Dendritic cell treated with granulocyte-macrophage colony-stimulating factor and Interleukin-4, amounts not matched to agents 40 ng/mL and 50 ng/mL, for 4 days (primary cell): ENCODE measurements at regions not wholly inside any gene's neighbourhood (a gene's known extent, or its start where the extent isn't known, plus 50 kb on each side); places are given as distances from the start of the nearest gene placed in this dataset.
"Not testable (repeated sequence)": the region's sequence is repeated elsewhere in the genome, so short reads cannot be mapped to it uniquely, and the experiment has no call there.

Source experiments
- H3K27ac Mint-ChIP-seq: one replicate; pipeline ENCODE4 v1.8.0; 2022; ENCODE audit warnings: mild to moderate bottlenecking, mixed read lengths
- H3K27me3 Mint-ChIP-seq: one replicate; pipeline ENCODE4 v1.8.0; 2022; ENCODE audit warnings: mild to moderate bottlenecking, mixed read lengths
- H3K36me3 Mint-ChIP-seq: one replicate; pipeline ENCODE4 v1.8.0; 2022; ENCODE audit warnings: low read depth, mixed read lengths
- H3K4me1 Mint-ChIP-seq: one replicate; pipeline ENCODE4 v1.8.0; 2022; ENCODE audit warnings: low read depth, mixed read lengths
- H3K4me3 Mint-ChIP-seq: one replicate; pipeline ENCODE4 v1.8.0; 2022; ENCODE audit warnings: mild to moderate bottlenecking, moderate library complexity, mixed read lengths
- H3K9me3 Mint-ChIP-seq: one replicate; pipeline ENCODE4 v1.8.0; 2022; ENCODE audit warnings: mixed read lengths
- intact Hi-C: fragments of 100-400 bp; cut with micrococcal nuclease; formaldehyde crosslinking; loops from one replicate; pipeline ENCODE4 v1.15.0; 2022

- Mint-ChIP-seq H3K27me3 (no peaks in the 10 kb centered on the region), H3K4me3 (no peak overlapping the region), H3K9me3 (peaks cover 67% of the 10 kb centered on the region), H3K27ac (no peak overlapping the region), H3K36me3 (no peaks in the 10 kb centered on the region), H3K4me1 (no peaks in the 10 kb centered on the region)
- intact Hi-C loops, result no loop called here
Observed at GRCh38 chr7:68691261-68692216, 906.7 kb upstream of the AUTS2 start.

DNA sequence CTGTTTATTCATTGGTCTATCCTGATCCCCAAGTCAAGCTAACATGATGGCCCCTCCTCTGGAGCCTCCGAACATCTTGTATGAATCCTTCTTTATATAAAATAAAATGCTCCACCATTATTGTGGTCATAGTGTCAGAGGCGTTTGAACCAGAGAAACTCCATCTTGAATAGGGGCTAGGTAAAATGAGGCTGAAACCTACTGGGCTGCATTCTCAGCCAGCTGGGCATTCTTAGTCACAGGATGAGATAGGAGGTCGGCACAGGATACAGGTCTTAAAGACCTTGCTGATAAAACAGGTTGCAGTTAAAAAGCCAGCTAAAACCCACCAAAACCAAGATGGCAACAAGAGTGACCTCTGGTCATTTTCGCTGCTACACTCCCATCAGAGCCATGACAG is 905.8 kb upstream of the AUTS2 start:
- Mint-ChIP-seq H3K9me3 (peaks cover 68% of the 10 kb centered on the region), H3K4me3 (no peak overlapping the region), H3K27me3 (no peaks in the 10 kb centered on the region), H3K4me1 (no peaks in the 10 kb centered on the region), H3K36me3 (no peaks in the 10 kb centered on the region), H3K27ac (no peak overlapping the region)
- intact Hi-C loops, result no loop called here

- intact Hi-C loops, result no loop called here
- no peaks in the 10 kb centered on the region for H3K4me1 Mint-ChIP-seq
- no peak overlapping the region for H3K4me3 Mint-ChIP-seq
- H3K27me3 Mint-ChIP-seq, result no peaks in the 10 kb centered on the region
- no peaks in the 10 kb centered on the region for H3K36me3 Mint-ChIP-seq
- H3K9me3 Mint-ChIP-seq, result peaks cover 57% of the 10 kb centered on the region
- no peak overlapping the region for H3K27ac Mint-ChIP-seq
Observed at GRCh38 chr7:68694656-68695055, 903.6 kb upstream of the AUTS2 start.

GRCh38 chr7:68697796-68698280 is 900.4 kb upstream of the AUTS2 start:
- Mint-ChIP-seq H3K27ac (no peak overlapping the region), H3K27me3 (no peaks in the 10 kb centered on the region), H3K4me3 (no peak overlapping the region), H3K4me1 (no peaks in the 10 kb centered on the region), H3K36me3 (no peaks in the 10 kb centered on the region), H3K9me3 (peaks cover 43% of the 10 kb centered on the region)
- intact Hi-C loops, result no loop called here

DNA sequence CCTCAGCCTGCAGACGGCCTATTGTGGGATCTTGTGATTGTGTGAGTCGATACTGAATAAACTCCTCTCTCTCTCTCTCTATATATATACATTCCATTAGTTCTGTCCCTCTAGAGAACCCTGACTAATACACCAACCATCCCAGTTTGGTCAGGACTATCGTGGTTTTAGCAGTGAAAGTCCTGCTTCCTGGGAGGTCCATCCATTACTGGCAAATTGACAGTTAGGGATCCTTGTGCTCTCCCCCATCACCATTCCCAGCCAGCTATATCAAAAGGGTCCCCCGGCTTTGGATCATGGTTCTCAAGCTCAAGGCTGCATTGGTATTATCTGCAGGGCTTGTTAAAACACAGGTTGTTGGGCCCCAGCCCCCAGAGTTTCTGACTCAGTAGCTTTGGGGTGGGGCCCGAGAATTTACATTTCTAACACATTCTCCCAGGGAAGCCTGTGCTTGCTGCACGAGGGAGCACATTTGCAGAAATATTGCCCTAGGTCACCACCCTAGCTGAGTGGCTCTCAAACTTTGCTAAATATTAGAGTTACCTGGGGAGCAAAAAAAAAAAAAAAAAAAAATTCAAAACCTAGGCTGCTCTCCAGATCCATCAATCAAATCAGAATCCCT is 899.1 kb upstream of the AUTS2 start:
- Mint-ChIP-seq H3K4me3 (no peak overlapping the region), H3K9me3 (peaks cover 55% of the 10 kb centered on the region), H3K27me3 (no peaks in the 10 kb centered on the region), H3K36me3 (no peaks in the 10 kb centered on the region), H3K4me1 (no peaks in the 10 kb centered on the region), H3K27ac (no peak overlapping the region)
- intact Hi-C loops, result no loop called here

GRCh38 chr7:68700414-68700813 is 897.9 kb upstream of the AUTS2 start:
- no peaks in the 10 kb centered on the region for H3K4me1 Mint-ChIP-seq
- no peak overlapping the region for H3K27ac Mint-ChIP-seq
- H3K36me3 Mint-ChIP-seq, result no peaks in the 10 kb centered on the region
- peaks cover 55% of the 10 kb centered on the region for H3K9me3 Mint-ChIP-seq
- intact Hi-C loops, result no loop called here
- no peak overlapping the region for H3K4me3 Mint-ChIP-seq
- no peaks in the 10 kb centered on the region for H3K27me3 Mint-ChIP-seq

DNA sequence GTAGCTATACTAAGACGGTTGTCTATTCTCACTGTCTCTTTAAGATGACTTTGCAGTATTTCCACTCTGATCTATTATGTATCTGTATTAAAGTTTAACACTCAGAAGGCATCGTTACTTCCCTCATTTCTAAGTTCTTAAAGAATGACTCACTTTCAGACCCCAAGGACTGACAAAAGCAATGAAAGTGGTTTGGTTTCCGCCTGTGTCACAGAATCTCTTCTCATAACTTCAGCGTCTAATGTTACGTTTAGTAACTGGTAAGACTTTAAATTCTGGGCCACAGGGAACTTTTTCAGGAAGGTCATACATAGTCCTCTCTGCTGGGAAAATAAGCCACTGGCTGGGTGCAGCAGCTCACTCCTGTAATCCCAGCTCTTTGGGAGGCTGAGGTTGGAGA is 892.0 kb upstream of the AUTS2 start:
- H3K27me3 Mint-ChIP-seq, result no peaks in the 10 kb centered on the region
- H3K27ac Mint-ChIP-seq, result no peak overlapping the region
- intact Hi-C loops, result no loop called here
- H3K4me1 Mint-ChIP-seq, result no peaks in the 10 kb centered on the region
- peaks cover 62% of the 10 kb centered on the region for H3K9me3 Mint-ChIP-seq
- H3K36me3 Mint-ChIP-seq, result no peaks in the 10 kb centered on the region
- no peak overlapping the region for H3K4me3 Mint-ChIP-seq

- intact Hi-C loops, result no loop called here
- H3K4me3 Mint-ChIP-seq, result no peak overlapping the region
- H3K4me1 Mint-ChIP-seq, result no peaks in the 10 kb centered on the region
- H3K9me3 Mint-ChIP-seq, result peaks cover 62% of the 10 kb centered on the region
- H3K27ac Mint-ChIP-seq, result no peak overlapping the region
- H3K36me3 Mint-ChIP-seq, result no peaks in the 10 kb centered on the region
- no peaks in the 10 kb centered on the region for H3K27me3 Mint-ChIP-seq
Observed at GRCh38 chr7:68707159-68707558, 891.1 kb upstream of the AUTS2 start.

DNA sequence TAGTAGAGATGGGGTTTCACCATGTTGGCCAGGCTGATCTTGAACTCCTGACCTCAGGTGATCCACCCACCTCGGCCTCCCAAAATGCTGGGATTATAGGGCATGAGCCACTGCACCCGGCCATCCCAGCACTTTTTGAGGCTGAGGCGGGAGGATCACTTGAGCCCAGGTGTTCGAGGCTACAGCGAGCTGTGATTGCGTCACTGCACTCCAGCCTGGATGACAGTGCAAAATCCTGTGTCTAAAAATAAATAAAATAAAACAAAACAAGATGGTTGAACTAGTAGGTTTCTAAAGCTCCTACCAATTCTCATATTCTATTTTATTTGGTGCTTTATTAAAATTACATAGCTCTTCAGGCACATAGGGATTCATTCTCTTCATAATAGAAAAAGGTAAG is 890.3 kb upstream of the AUTS2 start:
- Mint-ChIP-seq H3K36me3 (no peaks in the 10 kb centered on the region), H3K4me1 (no peaks in the 10 kb centered on the region), H3K27me3 (no peaks in the 10 kb centered on the region), H3K4me3 (no peak overlapping the region), H3K27ac (no peak overlapping the region), H3K9me3 (peaks cover 60% of the 10 kb centered on the region)
- intact Hi-C loops, result no loop called here

DNA sequence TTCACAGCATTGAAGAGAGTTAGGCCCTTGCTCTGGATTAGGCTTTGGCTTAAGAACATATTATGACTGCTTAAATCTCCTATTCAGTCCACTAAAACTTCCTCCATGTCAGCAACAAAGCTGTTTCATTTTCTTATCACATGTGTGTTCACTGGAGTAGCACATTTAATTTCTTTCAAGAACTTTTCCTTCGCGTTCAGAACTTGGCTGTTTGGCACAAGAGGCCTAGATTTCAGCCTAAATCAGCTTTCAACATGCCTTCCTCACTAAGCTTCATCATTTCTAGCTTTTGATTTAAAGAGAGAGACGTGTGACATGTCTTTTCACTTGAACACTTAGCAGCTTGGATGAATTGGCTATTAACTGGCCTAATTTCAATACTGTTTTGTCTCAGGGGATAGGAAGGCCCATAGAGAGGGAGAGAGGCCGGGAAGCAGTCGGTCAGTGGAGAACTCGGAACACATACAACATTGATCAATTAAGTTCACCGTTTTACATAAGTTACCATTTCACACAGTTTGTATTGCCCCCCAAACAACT is 885.2 kb upstream of the AUTS2 start:
- Mint-ChIP-seq H3K27me3 (no peaks in the 10 kb centered on the region), H3K4me3 (no peak overlapping the region), H3K4me1 (no peaks in the 10 kb centered on the region), H3K27ac (no peak overlapping the region), H3K36me3 (no peaks in the 10 kb centered on the region), H3K9me3 (peaks cover 29% of the 10 kb centered on the region)
- intact Hi-C loops, result no loop called here

- intact Hi-C loops, H3K4me3 Mint-ChIP-seq, H3K36me3 Mint-ChIP-seq, H3K27me3 Mint-ChIP-seq, H3K4me1 Mint-ChIP-seq, H3K27ac Mint-ChIP-seq: not testable (repeated sequence)
- H3K9me3 Mint-ChIP-seq, result peaks cover 21% of the 10 kb centered on the region
Observed at GRCh38 chr7:68714135-68714534, 884.1 kb upstream of the AUTS2 start.

- no peak overlapping the region for H3K27ac Mint-ChIP-seq
- no peak overlapping the region for H3K4me3 Mint-ChIP-seq
- no peaks in the 10 kb centered on the region for H3K4me1 Mint-ChIP-seq
- peaks cover 11% of the 10 kb centered on the region for H3K9me3 Mint-ChIP-seq
- H3K27me3 Mint-ChIP-seq, result no peaks in the 10 kb centered on the region
- intact Hi-C loops, result no loop called here
- no peaks in the 10 kb centered on the region for H3K36me3 Mint-ChIP-seq
Observed at GRCh38 chr7:68715907-68716306, 882.4 kb upstream of the AUTS2 start.

- no peaks in the 10 kb centered on the region for H3K27me3 Mint-ChIP-seq
- peaks cover 11% of the 10 kb centered on the region for H3K9me3 Mint-ChIP-seq
- H3K4me1 Mint-ChIP-seq, result no peaks in the 10 kb centered on the region
- no peaks in the 10 kb centered on the region for H3K36me3 Mint-ChIP-seq
- no peak overlapping the region for H3K27ac Mint-ChIP-seq
- H3K4me3 Mint-ChIP-seq, result no peak overlapping the region
- intact Hi-C loops, result no loop called here
Observed at GRCh38 chr7:68717176-68717575, 881.1 kb upstream of the AUTS2 start.

DNA sequence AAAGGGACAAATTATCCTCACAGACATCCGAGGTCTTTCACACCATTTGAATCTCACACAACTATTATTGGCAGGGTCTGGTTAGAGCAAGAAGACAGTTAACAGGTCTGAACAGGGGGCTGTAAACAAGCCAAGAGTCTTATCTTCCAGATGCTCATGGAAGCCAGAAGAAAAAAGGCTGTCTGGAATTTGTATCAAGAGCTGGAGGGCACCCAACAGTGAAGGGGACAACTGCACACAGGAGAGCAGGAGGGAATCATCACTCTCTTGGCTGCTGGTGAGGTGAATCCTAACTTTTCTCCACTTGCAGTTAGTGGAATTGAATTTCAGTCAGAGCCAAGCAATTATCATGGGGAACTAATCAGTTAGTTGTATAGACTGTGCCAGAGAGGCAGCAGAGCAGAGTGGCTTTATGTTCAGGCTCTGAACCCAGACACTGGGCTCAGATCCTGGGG is 880.2 kb upstream of the AUTS2 start:
- Mint-ChIP-seq H3K36me3 (no peaks in the 10 kb centered on the region), H3K27me3 (no peaks in the 10 kb centered on the region), H3K4me1 (no peaks in the 10 kb centered on the region), H3K27ac (no peak overlapping the region), H3K9me3 (peaks cover 19% of the 10 kb centered on the region), H3K4me3 (no peak overlapping the region)
- intact Hi-C loops, result no loop called here
